ENCODE measurements at regions not wholly inside any gene's neighbourhood (a gene's known extent, or its start where the extent isn't known, plus 50 kb on each side); places are given as distances from the start of the nearest gene placed in this dataset.
"Not testable (repeated sequence)": the region's sequence is repeated elsewhere in the genome, so short reads cannot be mapped to it uniquely, and the experiment has no call there.

GRCh38 chr9:6160579-6160978 is 55.0 kb upstream of the IL33 start:
- no peak for DNase-seq (ENCODE audit: low read depth)

DNA sequence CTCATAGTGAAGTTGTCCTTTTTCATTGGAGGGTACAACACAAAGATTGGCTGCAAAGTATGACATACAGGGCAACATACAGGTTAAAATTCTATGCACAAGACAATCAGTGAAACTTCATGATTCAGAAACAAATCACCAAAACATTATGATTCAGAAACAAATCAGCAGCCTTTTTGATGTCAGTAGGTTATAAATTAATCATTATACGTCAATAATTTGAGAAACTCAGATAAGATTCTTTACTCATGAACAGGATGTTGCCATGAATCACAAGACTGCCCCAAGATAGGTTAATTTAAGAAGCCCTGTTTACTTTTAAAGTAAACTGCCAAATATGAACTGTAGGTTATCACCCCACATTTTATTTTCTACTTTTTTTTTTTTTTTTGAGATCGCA is 62.2 kb upstream of the IL33 start:
- DNase-seq (ENCODE audit: low read depth): no peak

GRCh38 chr9:6152788-6153187 is 62.8 kb upstream of the IL33 start:
- DNase-seq (ENCODE audit: low read depth): no peak

GRCh38 chr9:6150483-6150882 is 65.1 kb upstream of the IL33 start:
- no peak for DNase-seq (ENCODE audit: low read depth)

DNA sequence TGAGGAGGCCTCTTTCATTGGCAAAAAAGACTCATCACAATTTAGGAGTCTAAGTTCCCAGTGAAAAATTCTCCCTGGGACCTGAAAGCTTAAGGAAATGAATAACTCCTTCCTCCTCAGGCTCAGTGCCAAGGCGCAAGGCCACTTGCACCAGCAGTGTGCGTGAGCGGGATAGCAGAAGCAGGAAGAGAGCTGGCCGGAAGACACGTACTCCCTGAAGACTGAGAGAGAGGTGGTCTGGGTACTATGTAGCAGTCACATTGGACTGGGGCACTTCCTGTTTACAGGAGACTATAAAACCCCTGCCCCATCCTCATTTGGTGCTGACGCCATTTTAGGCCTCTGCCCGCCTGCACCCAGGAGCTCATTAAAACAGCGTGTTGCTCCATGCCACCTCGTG is 66.3 kb upstream of the IL33 start:
- DNase-seq (ENCODE audit: low read depth): no peak

GRCh38 chr9:6147846-6148245 is 67.8 kb upstream of the IL33 start:
- DNase-seq (ENCODE audit: low read depth): no peak

GRCh38 chr9:6144947-6145346 is 70.7 kb upstream of the IL33 start:
- no peak for DNase-seq (ENCODE audit: low read depth)

DNA sequence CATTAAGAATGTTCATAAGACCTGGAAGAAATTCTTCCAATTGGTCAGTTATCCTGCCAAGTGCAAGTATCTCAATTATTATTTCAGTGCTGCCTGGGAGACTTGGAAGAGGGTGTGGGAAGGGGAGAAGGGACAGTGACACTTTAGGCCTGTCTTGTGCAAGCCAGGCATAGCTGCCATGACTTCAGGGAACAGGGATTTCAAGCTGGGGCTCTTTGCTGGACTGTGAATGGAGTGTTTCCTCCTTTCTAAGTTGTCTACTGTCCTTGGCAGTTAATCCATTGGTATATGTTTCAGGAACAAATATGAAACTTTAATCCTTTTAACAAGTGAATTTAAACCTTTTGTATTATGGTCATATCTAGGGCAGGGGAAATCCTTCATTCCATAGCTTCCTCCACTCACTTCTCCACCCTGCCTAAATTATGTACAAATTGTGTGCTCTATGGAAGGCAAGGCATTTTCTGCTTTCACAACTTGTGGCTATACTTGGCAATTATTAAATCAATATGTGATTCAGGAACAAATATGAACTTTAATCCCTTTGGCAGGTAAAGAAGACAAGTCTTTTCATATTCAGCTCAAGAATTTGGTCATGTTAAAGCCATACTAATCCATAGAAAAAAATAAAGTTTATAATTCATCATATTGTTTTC is 72.7 kb upstream of the IL33 start:
- DNase-seq (ENCODE audit: low read depth): no peak

GRCh38 chr9:6135780-6136179 is 79.8 kb upstream of the IL33 start:
- DNase-seq (ENCODE audit: low read depth): not testable (repeated sequence)

DNA sequence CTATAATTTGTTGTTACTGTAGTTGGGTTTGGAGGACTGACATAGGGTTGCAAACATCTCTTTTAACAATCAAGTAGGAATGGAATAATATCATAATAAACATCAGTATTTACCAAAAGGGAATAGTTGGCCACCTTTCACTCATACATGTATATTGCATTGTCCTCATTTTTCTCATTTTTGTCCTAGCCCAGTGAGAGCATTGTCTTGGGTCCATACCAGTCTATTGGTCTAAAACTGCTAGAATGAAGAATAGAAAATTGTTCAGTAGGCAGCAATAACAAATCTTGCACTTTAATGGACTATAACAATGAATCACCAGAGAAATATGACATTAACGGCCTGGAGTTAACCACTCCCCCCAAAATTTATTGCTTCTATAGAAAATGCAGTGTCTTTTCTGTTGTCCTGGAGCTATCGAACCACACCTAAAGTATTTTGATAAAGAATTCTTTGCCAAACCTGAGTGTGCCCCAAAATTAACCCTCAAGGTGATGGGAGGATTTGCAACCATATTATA is 80.9 kb upstream of the IL33 start:
- DNase-seq (ENCODE audit: low read depth): no peak

DNA sequence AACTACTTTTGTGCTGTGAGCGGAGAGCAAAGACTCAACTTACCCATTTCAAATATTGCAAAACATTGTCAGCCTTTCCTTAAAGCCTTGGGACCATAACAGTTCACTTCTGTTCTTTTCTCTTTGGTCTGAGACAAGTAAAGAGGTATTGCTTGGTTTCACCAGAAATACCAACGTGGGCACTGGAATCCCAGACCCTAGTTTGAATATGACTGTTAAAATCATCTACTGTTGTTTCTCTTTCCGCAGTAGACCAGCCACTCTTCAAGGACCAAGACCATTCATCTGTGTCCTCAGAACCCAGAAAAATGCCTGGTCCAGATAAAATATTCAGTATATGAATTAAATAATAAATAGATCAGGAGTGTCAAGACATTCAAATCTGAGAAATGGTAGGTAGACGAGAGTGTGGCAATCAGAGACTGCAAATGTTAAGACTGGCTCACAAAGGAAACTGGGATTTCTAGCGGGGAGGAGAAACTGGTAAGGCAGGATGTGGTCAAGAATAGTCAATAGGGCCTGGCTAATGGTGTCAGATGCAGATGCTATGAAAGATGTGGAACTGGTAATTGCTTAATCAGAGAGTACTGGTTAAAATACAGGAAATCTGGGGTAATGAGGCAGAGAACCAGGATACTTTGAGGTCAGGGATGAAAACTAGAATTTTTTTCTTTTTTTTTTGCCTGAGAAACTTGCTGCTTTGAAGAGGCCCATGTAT is 82.1 kb upstream of the IL33 start:
- DNase-seq (ENCODE audit: low read depth): no peak

DNA sequence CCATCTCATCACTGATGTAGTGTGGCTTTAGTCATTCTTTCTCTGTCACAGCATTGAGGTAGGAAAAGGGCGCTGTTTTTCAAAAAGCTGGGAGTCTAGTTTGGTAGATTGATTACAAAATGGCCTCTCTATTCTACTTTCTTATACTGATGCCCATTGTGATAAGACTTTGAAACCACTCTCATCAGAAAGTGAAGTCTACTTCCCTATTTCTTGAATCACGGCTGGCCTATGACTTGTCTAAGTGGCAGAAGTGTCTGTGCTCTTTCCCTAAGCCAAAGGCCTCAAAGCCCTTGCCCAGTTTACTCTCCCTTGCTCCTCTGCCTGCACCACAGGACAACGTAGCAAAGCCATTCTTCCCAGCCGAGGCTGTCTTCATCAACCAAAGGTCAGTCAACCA is 83.0 kb upstream of the IL33 start:
- DNase-seq (ENCODE audit: low read depth): no peak

GRCh38 chr9:6128030-6128429 is 87.6 kb upstream of the IL33 start:
- DNase-seq (ENCODE audit: low read depth): no peak

DNA sequence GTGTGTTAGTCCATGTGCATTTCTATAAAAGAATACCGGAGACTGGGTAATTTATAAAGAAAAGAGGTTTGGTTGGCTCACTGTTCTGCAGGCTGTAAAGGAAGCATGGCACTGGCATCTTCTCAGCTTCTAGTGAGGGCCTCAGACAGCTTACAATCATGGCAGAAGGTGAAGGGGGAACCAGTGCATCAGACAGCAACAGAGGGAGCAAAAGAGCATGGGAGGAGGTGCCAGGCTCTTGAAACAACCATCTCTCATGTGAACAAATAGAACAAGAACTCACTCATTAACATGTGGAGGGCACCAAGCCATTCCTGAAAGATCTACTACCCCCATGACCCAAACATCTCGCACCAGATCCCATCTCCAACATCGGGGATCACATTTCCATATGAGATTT is 89.2 kb upstream of the IL33 start:
- DNase-seq (ENCODE audit: low read depth): no peak

DNA sequence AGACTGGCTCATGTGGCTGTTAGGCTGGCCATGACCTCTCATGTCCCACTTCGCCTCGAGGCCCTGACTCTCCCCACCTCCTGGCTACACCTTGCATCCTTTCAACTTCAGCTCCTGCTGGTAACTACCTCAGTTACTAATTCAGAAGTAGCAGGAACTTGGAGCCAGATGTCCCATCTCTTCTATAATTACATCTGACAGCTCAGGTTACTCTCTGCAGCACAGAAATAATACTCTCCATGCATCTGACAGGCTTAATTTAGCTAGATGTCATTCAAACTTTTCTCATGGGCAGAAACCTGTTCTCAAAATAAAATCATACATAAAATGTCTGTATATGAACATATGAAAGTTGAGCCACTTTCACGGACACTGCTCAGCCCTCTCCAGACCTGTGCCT is 92.2 kb upstream of the IL33 start:
- DNase-seq (ENCODE audit: low read depth): peak; percentile 29

DNA sequence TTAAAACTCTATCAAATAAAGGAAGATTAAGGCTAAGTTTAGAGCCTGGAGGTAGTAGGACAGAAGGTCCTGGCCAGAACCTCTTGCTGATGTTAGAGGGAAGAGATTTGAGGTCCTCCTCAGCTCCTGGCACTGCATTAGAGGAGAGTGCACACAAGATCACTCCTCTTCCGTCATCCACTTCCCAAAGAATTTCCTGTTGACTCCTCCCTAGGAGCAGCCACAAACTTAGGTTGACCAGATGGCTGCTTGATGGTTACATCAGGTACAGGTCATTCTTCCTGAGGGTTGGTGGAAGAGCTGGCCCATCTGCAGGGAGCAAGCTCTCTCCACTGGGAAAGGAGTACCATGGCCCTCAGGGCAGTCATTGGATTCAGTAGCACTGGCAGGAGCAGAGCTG is 93.9 kb upstream of the IL33 start:
- DNase-seq (ENCODE audit: low read depth): no peak

DNA sequence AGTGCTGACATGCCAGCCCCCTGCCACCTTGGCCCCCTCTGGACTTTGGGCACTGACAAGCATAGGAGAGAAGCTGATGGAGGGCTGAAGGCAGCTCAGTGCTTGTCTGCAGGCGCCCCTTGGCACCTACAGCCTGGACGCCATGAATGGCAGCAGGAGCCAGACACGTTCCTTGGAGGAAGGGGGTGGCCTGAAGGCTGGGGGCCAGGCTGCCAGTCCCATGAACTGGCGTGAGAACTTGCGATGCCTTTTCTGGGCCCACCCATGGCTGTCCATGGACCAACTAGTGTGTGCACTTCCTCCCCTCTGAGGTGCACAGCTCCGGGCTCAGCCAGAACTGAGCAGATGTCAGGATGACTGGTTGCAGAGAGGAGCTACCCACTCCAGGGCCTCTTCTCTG is 99.0 kb upstream of the RANBP6 start:
- no peak for DNase-seq (ENCODE audit: low read depth)

GRCh38 chr9:6113819-6114218 is 98.4 kb upstream of the RANBP6 start:
- no peak for DNase-seq (ENCODE audit: low read depth)

- no peak for DNase-seq (ENCODE audit: low read depth)
These were observed 97.9 kb upstream of the RANBP6 start for GRCh38 chr9:6113312-6113711.

DNA sequence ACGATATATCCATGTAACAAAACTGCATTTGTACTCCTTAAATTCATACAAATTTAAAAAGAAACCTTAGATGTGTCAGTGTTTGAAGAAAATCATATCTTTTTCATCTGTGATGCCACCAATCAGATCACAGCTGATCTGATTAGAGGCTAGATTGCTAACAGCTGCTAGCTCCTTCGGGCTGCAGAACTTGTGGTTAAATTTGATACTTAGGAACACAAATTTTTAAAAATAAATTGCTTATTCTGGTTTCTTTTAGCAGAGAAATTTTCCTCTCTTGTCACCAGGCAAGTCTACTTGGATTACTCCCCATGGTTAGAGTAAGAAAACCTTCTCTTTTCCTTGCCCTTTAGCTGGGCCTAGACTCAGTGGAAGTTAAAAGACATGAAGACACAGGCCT is 94.6 kb upstream of the RANBP6 start:
- peak; percentile 66 for DNase-seq (ENCODE audit: low read depth)

GRCh38 chr9:6109571-6109970 is 94.1 kb upstream of the RANBP6 start:
- no peak for DNase-seq (ENCODE audit: low read depth)

- peak; percentile 76 for DNase-seq (ENCODE audit: low read depth)
These were observed 91.4 kb upstream of the RANBP6 start for GRCh38 chr9:6106711-6107339.

DNA sequence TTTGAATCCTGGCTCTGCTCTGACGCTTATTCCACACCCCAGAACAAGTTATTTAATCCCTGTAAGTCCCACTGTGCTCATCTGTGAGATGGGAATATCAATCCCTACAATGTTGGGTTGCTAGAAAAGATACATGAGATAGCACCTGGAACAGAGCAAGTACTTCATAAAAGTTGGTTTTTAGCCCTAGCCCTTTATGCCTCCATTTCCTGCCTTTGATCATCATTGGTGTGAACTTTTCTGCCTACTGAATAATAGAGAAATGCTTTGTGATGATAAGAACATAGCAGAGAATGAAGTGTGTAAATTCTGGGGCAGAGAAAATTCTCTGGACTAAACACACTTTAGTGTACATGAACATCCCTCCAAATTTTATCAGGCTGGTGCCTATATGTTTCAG is 90.3 kb upstream of the RANBP6 start:
- no peak for DNase-seq (ENCODE audit: low read depth)
